Embryonic facial prominence (tissue), 1 donor: ENCODE measurements at regions not wholly inside any gene's neighbourhood (a gene's known extent, or its start where the extent isn't known, plus 50 kb on each side); places are given as distances from the start of the nearest gene placed in this dataset.

Experiments used
- DNase-seq: peaks from one replicate; pipeline ENCODE4 v3.0.0-alpha.2; 2016; ENCODE audit errors: extremely low spot score

DNA sequence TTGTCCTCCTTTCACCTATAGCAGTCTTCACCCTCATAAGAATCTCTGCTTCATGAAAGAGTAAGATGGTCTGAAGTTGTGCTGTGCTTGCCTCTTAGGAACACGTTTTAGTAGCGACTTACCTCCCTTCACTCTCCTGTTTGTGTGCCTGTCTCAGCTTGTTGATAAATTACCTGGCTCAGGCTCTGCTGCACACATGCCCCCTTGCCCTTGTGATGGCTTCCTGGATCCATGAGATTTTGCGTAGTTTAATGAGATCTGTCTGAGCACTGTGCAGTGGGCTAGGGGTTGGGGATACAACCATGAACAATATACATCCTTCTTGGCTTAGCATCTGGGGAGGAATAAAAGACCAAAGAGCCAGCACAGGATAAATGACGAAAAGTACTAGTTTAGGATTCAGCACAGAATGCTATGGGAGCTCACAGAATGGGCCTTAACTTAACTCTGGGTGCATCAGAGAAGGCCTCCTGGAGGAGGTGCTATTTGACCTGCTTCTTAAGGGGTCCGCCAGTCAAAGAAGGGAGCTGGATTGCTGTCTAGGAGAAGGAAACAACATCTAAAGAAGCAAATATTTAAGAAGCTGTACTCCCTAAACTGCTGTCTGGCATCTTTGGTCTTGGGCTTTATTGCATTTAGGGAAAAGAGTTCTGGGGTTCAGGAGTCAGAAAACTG, 175.7 kb upstream of the PLXNA2 start:
- DNase-seq: no peak

DNA sequence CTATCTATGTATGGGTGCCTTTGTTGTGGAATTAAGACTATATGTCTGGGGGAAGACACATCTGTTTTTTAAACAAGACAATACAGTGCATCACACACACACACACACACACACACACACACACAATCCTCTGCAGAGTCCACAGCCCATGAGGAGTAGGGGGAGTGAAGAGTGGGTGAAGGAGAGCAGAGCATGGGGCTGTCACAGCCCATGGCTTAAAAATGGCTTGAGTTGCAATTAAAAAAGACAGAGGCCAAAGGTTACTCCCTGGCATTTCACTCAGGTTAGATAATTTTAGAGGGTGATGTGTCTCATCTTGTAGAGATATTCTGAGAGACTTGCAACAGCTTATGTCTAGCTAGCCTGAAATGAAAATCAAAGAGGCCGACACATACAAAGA, 176.5 kb upstream of the PLXNA2 start:
- no peak for DNase-seq

GRCh38 chr1:208421486-208421885, 177.3 kb upstream of the PLXNA2 start:
- no peak for DNase-seq

DNA sequence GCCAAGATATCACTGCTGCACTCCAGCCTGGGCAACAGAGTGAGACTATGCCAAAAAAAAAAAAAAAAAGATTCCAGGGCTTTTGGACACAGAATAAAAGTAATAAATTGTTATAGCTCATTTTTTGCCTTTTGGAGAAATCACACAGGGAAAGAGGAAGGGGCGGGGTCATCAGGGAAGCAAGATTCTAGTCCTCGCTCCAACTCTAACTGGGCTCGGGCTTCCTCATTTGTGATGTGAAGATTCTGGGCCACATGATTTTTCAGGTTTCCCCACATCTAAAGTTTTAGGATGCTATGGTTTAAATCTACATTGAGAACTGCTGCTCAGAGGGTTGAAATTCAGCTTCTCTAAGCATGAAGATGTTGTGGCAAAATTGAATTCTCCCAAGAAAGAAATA, 179.3 kb upstream of the PLXNA2 start:
- DNase-seq: no peak

- DNase-seq: no peak
Measured at GRCh38 chr1:208425096-208425495, 180.9 kb upstream of the PLXNA2 start.

GRCh38 chr1:208430220-208430619, 186.0 kb upstream of the PLXNA2 start:
- DNase-seq: no peak

- no peak for DNase-seq
Measured at GRCh38 chr1:208431721-208432120, 187.5 kb upstream of the PLXNA2 start.

DNA sequence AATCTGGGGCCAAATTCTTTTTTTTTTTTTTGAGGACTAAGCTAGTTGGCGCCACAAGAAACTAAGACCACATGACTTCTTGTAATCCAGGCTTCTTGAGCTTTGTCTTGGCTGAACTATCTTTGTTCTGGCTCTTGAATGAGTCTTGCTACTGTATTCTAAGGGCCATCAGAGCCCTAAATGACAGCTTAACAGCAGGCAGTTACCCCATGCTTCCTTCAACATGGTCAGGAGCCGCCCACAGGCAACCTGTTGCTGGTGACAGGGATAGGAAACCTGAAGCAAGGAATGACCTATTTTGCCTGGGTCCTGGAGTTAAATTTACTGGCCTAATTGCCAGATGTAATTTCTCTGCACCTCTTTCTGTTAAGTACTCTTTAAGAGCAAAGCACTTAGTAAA, 188.2 kb upstream of the PLXNA2 start:
- no peak for DNase-seq

GRCh38 chr1:208433086-208433485, 188.9 kb upstream of the PLXNA2 start:
- DNase-seq: no peak

DNA sequence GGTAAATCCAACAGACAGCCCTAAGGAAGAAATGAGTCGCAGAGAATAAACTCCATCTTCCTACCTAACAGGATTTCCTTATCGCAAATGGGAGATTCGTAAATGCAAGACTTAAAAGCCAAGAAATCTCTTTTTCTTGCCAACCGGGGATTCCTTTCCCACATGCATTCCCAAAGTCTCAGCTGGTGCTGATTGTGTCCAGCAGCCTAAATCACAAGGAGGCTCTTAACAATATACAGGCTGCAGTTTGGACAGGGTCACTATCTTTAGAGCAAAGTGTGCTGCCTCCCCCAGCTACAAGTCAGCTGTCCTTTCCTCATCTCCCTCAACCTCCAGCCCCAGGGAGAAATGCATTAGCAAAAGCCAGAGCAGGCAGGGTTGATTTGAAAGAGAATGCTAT, 189.8 kb upstream of the PLXNA2 start:
- DNase-seq: no peak

GRCh38 chr1:208437401-208437800, 193.2 kb upstream of the PLXNA2 start:
- no peak for DNase-seq

DNA sequence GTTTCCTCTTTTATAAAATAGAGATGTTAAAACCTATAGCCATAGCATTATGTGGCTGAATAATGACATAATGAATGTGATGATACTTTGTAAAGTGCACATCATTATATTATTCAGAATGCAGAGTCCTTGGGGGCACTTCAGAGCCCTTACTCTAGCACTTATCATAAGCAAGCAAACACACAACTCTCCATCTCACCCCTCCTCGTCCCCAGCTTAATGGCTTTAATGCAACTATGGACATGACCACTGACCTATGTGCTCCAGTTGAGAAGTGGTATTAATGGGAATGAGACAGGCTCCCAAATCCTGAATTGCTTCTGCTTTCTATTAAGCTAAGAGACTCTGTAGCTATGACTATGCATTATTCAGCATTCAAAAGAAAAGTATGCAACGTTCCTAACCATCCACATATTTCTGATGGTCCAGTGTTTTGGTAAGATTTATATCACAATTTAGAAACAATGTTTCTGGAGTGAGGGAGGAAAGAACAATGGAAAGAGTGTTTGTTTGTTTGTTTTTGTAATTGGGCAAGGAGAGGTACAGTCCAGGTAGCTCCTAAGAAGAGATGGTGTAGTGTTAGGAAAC, 194.0 kb upstream of the PLXNA2 start:
- no peak for DNase-seq

DNA sequence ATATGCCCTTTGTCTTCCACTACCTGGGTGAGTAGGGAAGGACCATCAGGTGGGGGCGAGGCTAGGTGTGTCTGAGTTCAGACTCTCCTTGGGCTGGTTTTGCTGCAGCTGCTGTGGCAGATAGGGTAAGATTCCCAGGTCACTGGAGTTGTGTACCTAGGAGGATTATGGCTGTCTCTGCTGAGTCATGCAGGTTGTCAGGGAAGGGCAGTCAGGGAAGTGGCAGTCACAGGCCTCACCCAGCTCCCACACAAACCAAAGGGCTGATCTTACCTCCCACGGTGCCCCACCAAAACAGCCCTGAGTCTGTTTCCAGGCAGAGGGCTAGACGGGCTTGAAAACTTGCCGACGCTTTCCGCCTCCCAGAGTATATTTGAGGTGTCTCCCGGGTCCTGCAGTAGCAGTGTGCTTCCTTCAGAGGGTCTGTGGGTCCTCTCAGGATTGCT, 201.6 kb upstream of the PLXNA2 start:
- no peak for DNase-seq

GRCh38 chr1:208446271-208446691, 202.1 kb upstream of the PLXNA2 start:
- no peak for DNase-seq

GRCh38 chr1:208448425-208448824, 204.2 kb upstream of the PLXNA2 start:
- DNase-seq: no peak

GRCh38 chr1:208449951-208450350, 205.8 kb upstream of the PLXNA2 start:
- no peak for DNase-seq

DNA sequence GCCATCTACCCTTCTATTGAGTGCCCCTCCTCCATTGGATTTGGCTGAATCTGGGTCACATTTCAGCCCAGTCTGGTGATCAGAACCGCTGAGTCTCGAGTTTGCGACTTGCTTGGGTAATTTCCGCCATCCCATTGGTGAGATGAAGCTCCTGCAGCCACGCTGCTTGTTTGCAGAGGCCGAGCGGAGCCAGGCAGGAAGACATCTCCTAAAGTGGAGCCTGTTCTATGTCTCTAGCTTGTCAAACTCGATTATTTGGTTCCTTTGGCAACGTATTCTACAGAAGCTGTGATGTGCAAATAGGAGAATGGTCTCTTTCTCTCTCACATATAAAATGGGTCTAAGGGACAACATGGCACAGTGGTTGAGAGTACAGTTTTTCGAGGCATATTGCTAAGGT, 206.8 kb upstream of the PLXNA2 start:
- no peak for DNase-seq

GRCh38 chr1:208455821-208456220, 211.6 kb upstream of the PLXNA2 start:
- DNase-seq: no peak

DNA sequence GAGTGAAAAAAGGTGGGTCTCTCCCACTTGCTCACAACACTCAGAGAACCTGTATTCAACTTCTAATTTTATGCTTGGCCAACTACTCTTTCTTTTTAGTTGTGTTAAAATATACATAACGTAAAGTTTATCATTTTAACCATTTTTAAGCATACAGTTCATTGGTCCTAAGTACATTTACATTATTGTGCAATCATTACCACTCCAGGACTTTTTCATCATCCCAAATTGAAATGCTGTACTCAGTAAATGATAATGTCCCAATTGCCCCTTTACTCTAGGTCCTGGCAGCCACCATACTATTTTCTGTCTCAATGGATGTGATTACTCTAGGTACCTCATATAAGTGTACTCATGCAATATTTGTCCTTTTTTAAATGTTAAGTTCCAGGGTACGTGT, 212.3 kb upstream of the PLXNA2 start:
- no peak for DNase-seq

DNA sequence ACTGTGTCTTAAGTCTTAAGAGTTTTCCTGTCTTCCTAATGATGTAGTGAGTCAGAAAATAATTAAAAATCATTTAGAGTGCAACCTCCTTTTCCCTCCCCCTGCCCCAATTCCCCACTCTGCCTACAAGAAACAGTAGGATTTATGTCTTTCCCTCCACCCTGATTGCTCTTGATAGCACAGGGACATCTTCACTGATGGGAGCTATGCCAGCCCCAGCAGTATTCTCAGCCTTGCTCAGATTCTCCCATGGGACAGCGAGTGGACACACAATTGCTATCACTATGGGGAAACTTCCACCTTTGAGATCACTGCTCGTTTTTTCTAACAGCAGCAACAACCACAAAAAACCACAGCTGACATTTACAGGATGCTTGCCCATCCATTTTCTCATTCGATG, 216.6 kb upstream of the PLXNA2 start:
- no peak for DNase-seq

DNA sequence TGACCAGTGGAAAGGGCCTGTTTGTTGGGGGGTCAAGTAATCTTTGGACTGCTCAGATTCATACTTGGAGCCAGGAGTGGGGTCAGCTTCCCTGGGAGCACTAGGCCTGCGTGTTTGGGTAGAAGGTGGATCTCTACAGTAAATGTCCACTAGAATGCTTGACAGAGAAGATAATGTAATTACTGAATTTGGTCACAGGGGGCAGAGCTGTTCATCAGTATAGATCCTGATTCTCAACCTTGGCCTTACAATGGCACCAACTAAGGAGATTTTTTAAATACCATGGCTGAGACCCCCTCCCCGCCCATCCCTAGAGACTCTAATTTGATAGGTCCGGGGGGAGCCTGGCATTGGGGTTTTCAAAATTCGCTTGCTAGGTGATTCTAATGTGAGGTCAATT, 217.5 kb upstream of the PLXNA2 start:
- no peak for DNase-seq

DNA sequence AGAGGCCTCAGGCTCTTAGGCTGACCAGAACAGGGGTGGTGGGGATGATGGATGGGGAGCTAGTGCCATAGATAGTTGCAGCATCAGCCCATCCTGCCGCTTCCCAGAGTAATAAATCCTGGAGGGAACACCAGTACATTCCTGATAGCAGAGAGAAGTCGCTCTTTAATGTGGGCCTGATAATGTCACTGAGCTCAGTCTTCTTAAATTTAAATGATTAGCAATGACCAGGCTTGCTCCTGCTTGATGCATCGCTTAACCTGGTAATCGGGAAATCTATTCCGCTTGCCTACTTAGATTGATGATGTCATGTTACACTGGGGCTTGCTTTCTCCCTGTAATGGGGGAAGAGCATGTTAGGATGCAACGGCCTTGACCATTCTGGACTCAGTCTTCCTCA, 218.6 kb upstream of the PLXNA2 start:
- DNase-seq: no peak

DNA sequence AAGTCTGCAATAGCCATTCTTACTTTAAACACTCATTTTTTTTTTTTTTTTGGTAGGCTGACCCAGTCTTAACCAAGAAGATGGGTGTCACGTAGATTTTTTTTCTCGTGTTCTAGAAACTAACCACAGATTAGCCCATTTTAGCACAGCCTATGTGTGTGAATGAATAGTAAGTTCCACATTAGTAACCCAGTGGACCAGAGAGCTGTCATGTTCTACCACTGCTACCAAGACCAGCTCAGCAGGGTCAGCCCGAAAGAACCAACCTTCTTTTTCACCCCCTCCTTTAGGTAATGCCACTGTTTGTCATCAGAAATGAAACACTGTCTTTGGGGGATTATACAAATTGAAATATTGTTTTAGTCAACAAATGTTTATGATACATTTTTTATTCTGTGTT, 221.1 kb upstream of the PLXNA2 start:
- DNase-seq: no peak
